ENCODE measurements at regions not wholly inside any gene's neighbourhood (a gene's known extent, or its start where the extent isn't known, plus 50 kb on each side); places are given as distances from the start of the nearest gene placed in this dataset.

- H3K4me3 ChIP-seq (ENCODE audit: low read depth, low read length), result no peak overlapping the region
- peak; percentile 53 for TF ChIP-seq CTCF (conservative IDR thresholded peaks at IDR 0.05; ENCODE audit: low read depth, low read length)
- DNase-seq (ENCODE audit: low read depth), result peak; percentile 7
Observed at GRCh38 chr1:143698016-143698415, 273.8 kb downstream of the FAM72C start.

- TF ChIP-seq CTCF (conservative IDR thresholded peaks at IDR 0.05; ENCODE audit: low read depth, low read length), result no peak
- no peak for DNase-seq (ENCODE audit: low read depth)
- H3K4me3 ChIP-seq (ENCODE audit: low read depth, low read length), result no peak overlapping the region
Observed at GRCh38 chr1:143694085-143694484, 277.7 kb downstream of the FAM72C start.

GRCh38 chr1:143691971-143692529 lies 279.7 kb downstream of the FAM72C start:
- DNase-seq (ENCODE audit: low read depth), result no peak
- TF ChIP-seq CTCF (conservative IDR thresholded peaks at IDR 0.05; ENCODE audit: low read depth, low read length), result no peak
- H3K4me3 ChIP-seq (ENCODE audit: low read depth, low read length), result no peak overlapping the region

- H3K4me3 ChIP-seq (ENCODE audit: low read depth, low read length), result no peak overlapping the region
- TF ChIP-seq CTCF (conservative IDR thresholded peaks at IDR 0.05; ENCODE audit: low read depth, low read length), result no peak
- no peak for DNase-seq (ENCODE audit: low read depth)
Observed at GRCh38 chr1:143691400-143691891, 280.3 kb downstream of the FAM72C start.

- H3K4me3 ChIP-seq (ENCODE audit: low read depth, low read length), result no peak overlapping the region
- TF ChIP-seq CTCF (conservative IDR thresholded peaks at IDR 0.05; ENCODE audit: low read depth, low read length), result no peak
- no peak for DNase-seq (ENCODE audit: low read depth)
Observed at GRCh38 chr1:143689781-143690180, 282.0 kb downstream of the FAM72C start.

GRCh38 chr1:143680304-143680703 lies 291.5 kb downstream of the FAM72C start:
- TF ChIP-seq CTCF (conservative IDR thresholded peaks at IDR 0.05; ENCODE audit: low read depth, low read length), result no peak
- H3K4me3 ChIP-seq (ENCODE audit: low read depth, low read length), result no peak overlapping the region
- no peak for DNase-seq (ENCODE audit: low read depth)

- DNase-seq (ENCODE audit: low read depth), result no peak
- H3K4me3 ChIP-seq (ENCODE audit: low read depth, low read length), result no peak overlapping the region
- no peak for TF ChIP-seq CTCF (conservative IDR thresholded peaks at IDR 0.05; ENCODE audit: low read depth, low read length)
Observed at GRCh38 chr1:143672983-143673382, 298.8 kb downstream of the FAM72C start.

Data from choroid plexus epithelial cell (primary cell).